8988T (cell line): ENCODE measurements at regions not wholly inside any gene's neighbourhood (a gene's known extent, or its start where the extent isn't known, plus 50 kb on each side); places are given as distances from the start of the nearest gene placed in this dataset.
"Not testable (repeated sequence)": the region's sequence is repeated elsewhere in the genome, so short reads cannot be mapped to it uniquely, and the experiment has no call there.

ENCODE experiments used
- DNase-seq: peaks from one replicate; pipeline ENCODE4 v3.0.0; 2011

DNA sequence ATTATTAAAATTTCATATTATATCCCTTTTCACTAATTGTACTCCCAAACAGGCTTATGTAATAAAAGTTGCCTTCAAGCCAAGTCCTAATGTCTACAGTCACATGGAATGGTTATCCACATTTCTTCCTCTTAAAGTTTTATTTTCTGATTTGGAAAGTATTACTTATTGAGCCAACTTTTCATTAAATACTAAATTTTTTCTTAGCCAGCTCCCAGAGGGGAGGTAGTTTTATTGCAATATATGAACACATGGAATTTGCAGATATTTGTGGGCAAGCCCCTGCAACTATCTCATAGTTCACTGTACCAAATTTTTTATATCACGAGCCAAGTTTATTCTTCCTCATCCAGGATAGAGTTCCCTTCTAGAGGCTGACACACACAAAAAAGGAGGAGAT lies 332.8 kb upstream of the PTGER4 start:
- no peak for DNase-seq

DNA sequence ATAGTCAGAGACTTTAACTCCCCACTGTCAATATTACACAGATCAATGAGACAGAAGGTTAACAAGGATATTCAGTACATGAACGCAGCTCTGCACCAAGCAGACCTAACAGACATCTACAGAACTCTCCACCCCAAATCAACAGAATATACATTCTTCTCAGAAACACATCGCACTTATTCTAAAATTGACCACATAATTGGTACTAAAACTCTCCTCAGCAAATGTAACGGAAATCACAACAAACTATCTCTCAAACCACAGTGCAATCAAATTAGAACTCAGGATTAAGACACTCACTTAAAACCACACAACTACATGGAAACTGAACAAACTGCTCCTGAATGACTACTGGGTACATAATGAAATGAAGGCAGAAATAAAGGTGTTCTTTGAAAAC lies 341.3 kb upstream of the PTGER4 start:
- DNase-seq, result not testable (repeated sequence)

GRCh38 chr5:40334242-40334635 lies 345.5 kb upstream of the PTGER4 start:
- DNase-seq, result no peak

- DNase-seq, result no peak
These were observed 346.1 kb upstream of the PTGER4 start for GRCh38 chr5:40333459-40334241.

GRCh38 chr5:40332970-40333369 lies 346.7 kb upstream of the PTGER4 start:
- no peak for DNase-seq

DNA sequence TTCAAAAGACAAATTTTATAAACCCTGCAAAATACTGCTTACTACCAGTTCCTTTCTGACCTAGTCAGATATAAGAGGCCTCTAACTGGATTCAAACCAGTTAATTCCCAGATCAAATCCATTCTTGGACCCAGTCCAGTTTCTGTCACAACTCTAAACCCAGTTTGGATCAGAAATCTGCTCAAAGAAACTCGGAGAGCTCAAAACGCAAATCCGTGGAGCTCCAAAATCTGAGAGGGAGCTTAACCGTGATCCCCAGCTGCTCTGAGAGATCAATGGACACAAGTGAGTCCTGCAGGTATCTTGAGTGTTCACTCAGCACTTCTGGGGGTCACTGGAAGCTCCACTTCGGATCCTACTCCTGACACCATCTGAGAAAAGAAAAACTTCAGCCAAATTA lies 348.1 kb upstream of the PTGER4 start:
- no peak for DNase-seq

- DNase-seq, result no peak
These were observed 358.2 kb upstream of the PTGER4 start for GRCh38 chr5:40321514-40321913.

DNA sequence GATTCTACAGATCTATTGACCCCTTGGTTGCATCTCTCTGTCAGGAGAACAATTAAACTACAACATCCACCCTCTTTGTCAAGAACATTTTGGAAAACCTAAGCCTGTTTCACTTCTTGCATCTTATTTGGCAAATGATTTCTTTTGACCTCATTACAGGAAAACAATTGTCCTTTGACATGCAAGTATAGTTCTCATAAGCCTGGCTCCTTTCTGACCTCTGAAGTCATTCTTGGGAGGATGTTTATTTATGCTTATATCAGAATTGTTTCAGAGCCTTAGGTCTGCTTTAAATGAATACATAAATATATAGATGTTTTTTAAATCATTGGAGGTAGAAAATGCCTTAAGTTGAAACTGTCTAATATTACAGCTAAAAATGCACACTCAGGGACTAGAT lies 361.3 kb upstream of the PTGER4 start:
- DNase-seq, result no peak

- no peak for DNase-seq
These were observed 362.7 kb upstream of the PTGER4 start for GRCh38 chr5:40317023-40317422.

GRCh38 chr5:40315126-40315525 lies 364.6 kb upstream of the PTGER4 start:
- no peak for DNase-seq

- no peak for DNase-seq
These were observed 365.4 kb upstream of the PTGER4 start for GRCh38 chr5:40314275-40314674.

GRCh38 chr5:40312205-40312604 lies 367.5 kb upstream of the PTGER4 start:
- no peak for DNase-seq

GRCh38 chr5:40309851-40310250 lies 369.9 kb upstream of the PTGER4 start:
- DNase-seq, result no peak

DNA sequence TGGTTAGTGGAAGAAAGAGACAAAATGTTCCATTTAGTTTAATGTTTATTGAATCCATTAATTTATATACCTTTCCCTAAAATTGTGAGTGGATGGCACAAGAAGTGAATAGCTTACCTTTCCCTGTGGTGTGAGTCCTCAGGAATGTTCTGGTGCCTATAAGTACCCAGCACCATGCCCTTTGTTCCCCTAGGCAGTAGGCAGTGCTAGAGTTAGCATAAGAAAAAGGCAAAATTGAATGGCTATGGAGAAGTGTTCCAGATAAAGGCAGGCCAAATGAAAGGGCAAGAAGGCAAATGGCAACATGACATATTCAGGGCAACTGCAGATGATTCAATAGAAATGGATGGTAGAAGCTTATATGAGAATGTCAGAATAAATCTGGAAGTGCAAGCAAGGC lies 370.8 kb upstream of the PTGER4 start:
- DNase-seq, result no peak

DNA sequence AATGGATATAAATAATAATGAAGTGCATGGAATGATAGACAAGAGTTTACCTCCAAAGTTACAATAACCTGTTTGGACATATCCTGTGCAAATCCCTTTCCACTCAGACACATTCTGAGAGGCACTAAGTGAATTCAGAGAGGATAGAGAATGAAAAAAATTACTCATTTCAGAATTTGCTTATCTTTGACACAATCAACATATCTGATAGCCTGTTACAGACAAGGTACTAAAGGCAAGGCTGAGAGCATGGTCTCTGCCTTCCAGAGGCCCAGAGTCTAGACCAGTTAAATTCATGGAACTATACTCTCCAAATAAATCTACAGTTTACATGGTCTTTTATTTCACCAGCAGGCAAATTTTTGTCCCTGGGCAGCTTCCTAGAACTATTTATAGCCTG lies 371.8 kb upstream of the PTGER4 start:
- DNase-seq, result no peak

GRCh38 chr5:40306869-40307487 lies 372.7 kb upstream of the PTGER4 start:
- no peak for DNase-seq

DNA sequence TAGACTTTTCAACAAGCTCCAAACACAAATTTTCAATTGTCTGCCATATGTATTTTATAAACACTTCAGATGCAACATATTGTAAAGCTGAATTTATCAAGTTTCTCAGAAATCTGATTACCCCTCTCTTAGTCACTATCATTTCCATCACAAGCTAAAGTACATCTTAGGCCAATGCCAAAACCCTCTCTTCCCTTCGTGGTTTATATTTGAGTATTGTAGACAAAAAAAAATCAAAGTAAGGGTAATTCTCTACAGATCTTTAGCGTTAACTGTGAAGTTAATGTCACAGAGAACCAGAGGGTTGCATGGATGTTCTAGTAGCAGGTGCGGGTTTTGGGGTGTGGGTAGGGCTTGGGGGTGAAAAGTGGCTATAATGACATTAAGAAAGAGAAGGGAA lies 387.7 kb upstream of the PTGER4 start:
- DNase-seq, result no peak

GRCh38 chr5:40291338-40291737 lies 388.4 kb upstream of the PTGER4 start:
- no peak for DNase-seq

GRCh38 chr5:40288800-40289485 lies 390.8 kb upstream of the PTGER4 start:
- DNase-seq, result no peak

DNA sequence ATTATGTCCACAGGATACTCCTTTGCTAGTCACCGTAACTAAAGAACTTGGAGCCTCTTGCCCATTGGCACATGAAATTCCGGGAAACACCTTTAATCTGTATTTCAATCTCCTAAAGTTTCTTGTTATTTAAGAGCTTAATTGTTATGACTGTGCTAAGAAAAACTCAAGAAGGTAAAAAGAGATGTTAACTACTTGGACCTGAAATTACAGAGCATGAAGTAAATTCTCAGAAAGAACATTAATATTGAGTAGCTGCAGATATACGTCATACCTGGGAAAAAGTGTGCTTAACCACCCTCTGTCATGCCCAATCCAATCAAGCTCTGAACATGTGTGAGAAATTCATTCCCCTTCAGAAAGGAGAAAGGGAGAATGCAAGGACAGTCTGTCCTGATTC lies 394.9 kb upstream of the PTGER4 start:
- no peak for DNase-seq

DNA sequence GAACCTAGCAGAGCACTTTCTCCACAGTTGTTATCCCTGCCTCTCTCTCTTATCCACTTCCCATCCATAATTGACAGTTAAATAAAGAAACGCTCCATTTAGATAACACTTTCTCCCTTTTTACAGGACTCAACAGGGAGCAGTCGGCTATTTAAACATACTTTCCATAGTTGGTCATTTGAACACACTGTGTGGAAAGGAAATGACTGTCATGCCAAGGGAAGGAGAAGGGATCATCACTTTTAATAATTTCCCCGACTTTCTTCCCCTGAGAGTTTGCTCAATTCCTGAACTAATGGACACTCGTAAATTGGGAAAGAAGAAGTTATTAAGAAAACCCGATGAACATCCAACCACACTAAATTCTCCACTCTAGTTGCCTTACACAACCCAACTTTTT lies 400.8 kb upstream of the PTGER4 start:
- no peak for DNase-seq

DNA sequence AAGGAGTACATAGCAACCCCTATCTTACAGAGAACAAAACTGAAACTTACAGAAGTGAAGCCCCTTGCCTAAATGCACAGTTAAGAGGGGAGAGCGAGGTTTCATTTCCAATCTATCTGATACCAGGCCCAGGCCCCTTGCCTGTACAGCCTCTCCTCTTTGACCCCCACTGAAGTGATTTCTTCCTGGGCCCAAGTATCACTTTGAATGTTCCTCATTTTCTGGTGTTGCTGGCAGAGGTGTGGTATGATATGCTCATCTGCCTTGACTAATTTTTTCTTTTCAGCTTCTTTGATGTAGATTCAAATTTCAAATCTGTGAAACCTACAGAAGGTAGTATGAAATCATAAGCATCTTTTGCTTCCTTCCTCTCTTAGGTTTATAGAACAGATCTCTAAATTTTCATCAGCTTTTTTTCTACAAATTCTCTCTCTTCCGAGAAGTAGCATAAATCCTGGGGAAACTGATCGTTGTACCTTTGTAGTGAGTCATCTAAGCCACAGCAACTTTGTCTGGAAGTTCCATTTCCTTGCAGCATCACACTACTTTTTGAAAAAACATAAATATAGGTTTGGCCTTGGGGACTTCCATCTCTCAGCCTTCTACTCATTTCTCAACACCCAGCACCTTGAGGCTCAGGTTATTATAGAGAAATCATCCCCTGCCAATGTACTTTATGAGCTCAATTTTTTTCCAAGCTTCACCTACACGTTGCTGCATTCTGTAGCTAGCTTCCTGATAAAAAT lies 402.4 kb upstream of the PTGER4 start:
- DNase-seq, result no peak

- no peak for DNase-seq
These were observed 403.2 kb upstream of the PTGER4 start for GRCh38 chr5:40276426-40277102.
